ENCODE measurements at regions not wholly inside any gene's neighbourhood (a gene's known extent, or its start where the extent isn't known, plus 50 kb on each side); places are given as distances from the start of the nearest gene placed in this dataset.

- no peak for TF ChIP-seq CTCF (IDR thresholded peaks at IDR 0.05; ENCODE audit: low read depth, low read length, missing control alignments)
- DNase-seq (ENCODE audit: low read depth) = no peak
- no peak overlapping the region for H3K4me3 ChIP-seq (ENCODE audit: low read depth, low read length)
These were observed 58.0 kb upstream of the TMEM163 start for GRCh38 chr2:134776836-134777235.

- no peak overlapping the region for H3K4me3 ChIP-seq (ENCODE audit: low read depth, low read length)
- DNase-seq (ENCODE audit: low read depth) = no peak
- no peak for TF ChIP-seq CTCF (IDR thresholded peaks at IDR 0.05; ENCODE audit: low read depth, low read length, missing control alignments)
These were observed 58.8 kb upstream of the TMEM163 start for GRCh38 chr2:134777593-134777992.

- DNase-seq (ENCODE audit: low read depth) = no peak
These were observed 59.6 kb upstream of the TMEM163 start for GRCh38 chr2:134778372-134778771.

GRCh38 chr2:134780972-134781371 is 57.4 kb upstream of the ACMSD start:
- no peak for TF ChIP-seq CTCF (IDR thresholded peaks at IDR 0.05; ENCODE audit: low read depth, low read length, missing control alignments)
- no peak overlapping the region for H3K4me3 ChIP-seq (ENCODE audit: low read depth, low read length)
- no peak for DNase-seq (ENCODE audit: low read depth)

More at GRCh38 chr2:134778372-134778771, 59.6 kb upstream of the TMEM163 start:
- peak; percentile 28 for TF ChIP-seq CTCF (IDR thresholded peaks at IDR 0.05; ENCODE audit: low read depth, low read length, missing control alignments)
- no peak overlapping the region for H3K4me3 ChIP-seq (ENCODE audit: low read depth, low read length)

GRCh38 chr2:134782107-134782506 is 56.3 kb upstream of the ACMSD start:
- no peak for DNase-seq (ENCODE audit: low read depth)
- H3K4me3 ChIP-seq (ENCODE audit: low read depth, low read length) = no peak overlapping the region
- no peak for TF ChIP-seq CTCF (IDR thresholded peaks at IDR 0.05; ENCODE audit: low read depth, low read length, missing control alignments)

GRCh38 chr2:134782792-134783191 is 55.6 kb upstream of the ACMSD start:
- H3K4me3 ChIP-seq (ENCODE audit: low read depth, low read length) = no peak overlapping the region
- TF ChIP-seq CTCF (IDR thresholded peaks at IDR 0.05; ENCODE audit: low read depth, low read length, missing control alignments) = peak; percentile 62
- peak; percentile 25 for DNase-seq (ENCODE audit: low read depth)

- no peak for TF ChIP-seq CTCF (IDR thresholded peaks at IDR 0.05; ENCODE audit: low read depth, low read length, missing control alignments)
- DNase-seq (ENCODE audit: low read depth) = no peak
- H3K4me3 ChIP-seq (ENCODE audit: low read depth, low read length) = no peak overlapping the region
These were observed 54.5 kb upstream of the ACMSD start for GRCh38 chr2:134783912-134784311.
